Lower leg skin (tissue), 3 donors: ENCODE measurements at regions not wholly inside any gene's neighbourhood (a gene's known extent, or its start where the extent isn't known, plus 50 kb on each side); places are given as distances from the start of the nearest gene placed in this dataset.

Source experiments
- POLR2A ChIP-seq, 2 donors: fragments of 450-650 bp; IDR thresholded peaks; one replicate each; pipeline ENCODE4 v1.6.1; 2016 to 2017; ENCODE audit warnings: antibody characterized with exemption in 2 of 2, mild to moderate bottlenecking in 1 of 2, moderate library complexity in 1 of 2
- TF ChIP-seq, protein P1 (sequence below), 3 donors: fragments of 450-650 bp; IDR thresholded peaks; one replicate each; pipeline ENCODE4 v1.5.1; 2016; ENCODE audit warnings: antibody characterized with exemption in 3 of 3, mild to moderate bottlenecking in 3 of 3, moderate library complexity in 2 of 3

DNA sequence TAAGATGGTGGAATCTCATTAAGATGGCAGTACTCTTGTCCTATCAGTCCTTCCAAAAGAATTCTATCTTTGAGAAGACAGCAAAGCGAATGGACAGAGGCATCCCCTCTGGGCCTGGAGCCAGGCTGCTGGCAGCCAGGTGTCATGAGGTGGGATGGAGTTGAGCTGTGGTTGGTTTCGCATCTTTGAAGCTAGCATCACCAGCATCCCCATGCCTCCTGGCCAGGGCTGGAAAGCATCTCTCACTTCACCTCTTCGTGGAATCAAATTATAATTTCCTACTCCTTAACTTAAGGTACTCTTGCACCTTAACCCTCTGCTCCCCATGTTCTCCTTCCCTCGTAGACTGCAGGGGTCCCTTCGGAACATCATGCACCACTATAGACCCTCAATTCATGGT, 248.3 kb downstream of the GADD45G start:
- TF ChIP-seq, protein P1, sequence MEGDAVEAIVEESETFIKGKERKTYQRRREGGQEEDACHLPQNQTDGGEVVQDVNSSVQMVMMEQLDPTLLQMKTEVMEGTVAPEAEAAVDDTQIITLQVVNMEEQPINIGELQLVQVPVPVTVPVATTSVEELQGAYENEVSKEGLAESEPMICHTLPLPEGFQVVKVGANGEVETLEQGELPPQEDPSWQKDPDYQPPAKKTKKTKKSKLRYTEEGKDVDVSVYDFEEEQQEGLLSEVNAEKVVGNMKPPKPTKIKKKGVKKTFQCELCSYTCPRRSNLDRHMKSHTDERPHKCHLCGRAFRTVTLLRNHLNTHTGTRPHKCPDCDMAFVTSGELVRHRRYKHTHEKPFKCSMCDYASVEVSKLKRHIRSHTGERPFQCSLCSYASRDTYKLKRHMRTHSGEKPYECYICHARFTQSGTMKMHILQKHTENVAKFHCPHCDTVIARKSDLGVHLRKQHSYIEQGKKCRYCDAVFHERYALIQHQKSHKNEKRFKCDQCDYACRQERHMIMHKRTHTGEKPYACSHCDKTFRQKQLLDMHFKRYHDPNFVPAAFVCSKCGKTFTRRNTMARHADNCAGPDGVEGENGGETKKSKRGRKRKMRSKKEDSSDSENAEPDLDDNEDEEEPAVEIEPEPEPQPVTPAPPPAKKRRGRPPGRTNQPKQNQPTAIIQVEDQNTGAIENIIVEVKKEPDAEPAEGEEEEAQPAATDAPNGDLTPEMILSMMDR (IDR thresholded peaks at IDR 0.05) = no peak
- no peak for TF ChIP-seq POLR2A (IDR thresholded peaks at IDR 0.05)
